T-helper 2 cell (primary cell): ENCODE measurements at regions not wholly inside any gene's neighbourhood (a gene's known extent, or its start where the extent isn't known, plus 50 kb on each side); places are given as distances from the start of the nearest gene placed in this dataset.

ENCODE experiments used
- DNase-seq, 5 experiments: peaks; one replicate each; pipeline versions ENCODE4 v3.0.0 to v3.0.0-alpha.2; 2012 to 2022

DNA sequence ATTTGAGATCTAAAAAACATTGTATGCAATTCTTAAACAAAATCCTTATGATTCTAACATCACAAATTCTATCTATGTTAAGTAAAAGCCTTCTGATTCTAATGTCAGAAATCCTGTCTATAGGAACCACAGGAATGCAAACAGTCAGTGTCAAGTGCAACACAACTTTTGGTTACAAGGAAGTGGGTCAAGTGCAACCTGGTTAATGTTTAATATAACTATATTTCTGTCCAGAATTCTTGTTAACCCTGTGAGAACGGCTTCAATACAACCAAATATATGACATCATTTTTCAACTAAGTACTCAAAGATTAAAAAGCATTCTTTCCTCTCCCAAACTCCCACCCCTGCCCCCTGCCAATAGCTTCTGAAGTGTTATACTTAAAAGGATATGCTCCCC, 107.9 kb upstream of the PLEKHA5 start:
- DNase-seq: no peak

DNA sequence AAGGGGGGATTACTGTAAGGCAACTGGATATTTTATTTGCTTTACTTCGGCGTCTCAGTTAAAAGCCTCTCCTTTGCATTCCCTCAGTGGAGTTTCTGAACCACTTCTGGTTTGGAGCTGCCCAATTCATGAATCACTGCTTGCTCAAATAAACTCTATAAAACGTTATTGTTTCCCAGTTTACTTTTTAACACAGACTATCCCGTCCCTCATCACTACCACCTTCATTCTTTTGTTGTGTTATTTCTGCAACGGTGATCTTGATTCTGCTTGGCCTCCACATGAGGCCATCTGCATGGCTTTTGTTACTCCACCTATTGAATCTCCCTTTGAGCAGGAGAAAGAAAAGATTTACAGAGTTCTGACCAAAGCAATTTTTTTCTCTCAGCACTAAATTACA, 104.0 kb upstream of the PLEKHA5 start:
- DNase-seq: no peak

DNA sequence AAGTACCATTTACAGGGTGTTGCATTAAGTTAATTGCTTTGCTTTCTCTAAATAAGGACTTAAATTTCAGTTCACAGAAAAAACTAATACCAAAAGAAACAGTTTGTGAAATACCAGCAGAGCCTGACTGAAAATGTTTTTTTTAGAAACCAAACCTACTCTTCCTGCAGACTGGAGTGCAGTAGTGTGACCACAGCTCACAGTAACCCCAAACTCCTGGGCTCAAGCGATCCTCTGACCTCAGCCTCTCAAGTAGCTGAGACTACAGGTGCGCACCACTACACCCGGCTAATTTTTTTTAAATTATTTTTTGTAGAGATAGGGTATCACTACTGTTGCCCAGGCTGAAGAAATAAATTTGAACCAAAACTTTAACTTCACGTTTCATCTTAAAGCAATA, 103.5 kb upstream of the PLEKHA5 start:
- DNase-seq: no peak

DNA sequence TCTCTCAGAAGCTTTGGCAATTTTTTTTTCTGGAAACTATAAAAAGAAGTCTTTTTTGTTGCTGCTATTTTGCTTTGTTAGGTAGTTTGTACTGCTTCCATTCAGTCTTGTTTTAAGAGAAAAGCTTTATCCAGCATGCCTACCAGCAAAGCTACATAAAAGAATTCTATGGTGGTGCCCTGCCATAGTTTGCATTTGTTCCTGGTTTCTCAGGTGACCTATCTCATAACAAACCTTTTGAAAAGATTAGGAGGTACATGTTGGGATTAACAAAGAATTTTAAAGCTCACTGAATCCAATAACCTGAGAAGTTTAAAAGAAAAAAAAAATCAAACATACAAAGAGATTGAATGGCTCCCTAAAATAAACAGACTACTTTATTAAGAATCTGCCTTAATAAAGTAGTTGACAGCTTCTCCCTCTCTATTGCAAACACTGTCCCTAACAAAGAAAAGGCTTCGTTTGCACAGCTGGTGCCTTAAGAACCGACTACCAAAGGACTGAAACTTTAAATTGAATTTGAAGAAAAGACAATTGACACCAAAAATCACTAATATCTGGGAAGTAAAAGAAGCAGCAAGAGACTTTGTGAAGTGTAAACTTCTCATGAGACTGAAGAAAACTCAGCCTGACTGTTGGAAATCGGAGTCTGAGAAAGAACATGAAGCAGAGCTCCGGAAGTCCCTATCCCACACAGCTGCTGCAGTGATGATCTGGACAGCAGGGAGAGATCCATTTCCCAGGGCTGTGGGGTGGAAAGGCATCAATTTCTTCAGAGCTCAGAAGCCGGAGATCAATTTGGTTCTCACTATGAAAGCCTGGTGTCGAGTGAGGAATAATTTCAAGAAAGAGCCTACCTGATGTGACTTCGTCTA, 102.7 kb upstream of the PLEKHA5 start:
- no peak for DNase-seq

DNA sequence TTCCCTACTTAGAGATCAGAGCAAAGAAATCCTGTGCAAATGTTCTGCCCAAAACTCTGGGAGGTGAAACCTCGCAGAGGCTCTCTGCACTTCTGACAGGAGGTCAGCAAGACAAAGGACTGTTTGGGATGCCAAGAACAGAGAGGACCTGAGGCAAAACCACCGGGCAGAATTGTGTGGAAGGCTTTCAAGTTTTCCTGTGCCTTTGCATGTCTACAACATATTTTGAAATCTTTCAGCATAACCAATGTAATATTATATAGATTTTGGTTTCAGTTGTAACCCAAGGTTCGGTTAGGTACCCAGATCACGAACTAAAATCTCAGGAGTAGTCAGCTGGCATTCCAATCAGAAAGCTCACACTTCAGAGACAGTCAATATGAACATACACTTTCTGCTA, 99.4 kb upstream of the PLEKHA5 start:
- DNase-seq: no peak

DNA sequence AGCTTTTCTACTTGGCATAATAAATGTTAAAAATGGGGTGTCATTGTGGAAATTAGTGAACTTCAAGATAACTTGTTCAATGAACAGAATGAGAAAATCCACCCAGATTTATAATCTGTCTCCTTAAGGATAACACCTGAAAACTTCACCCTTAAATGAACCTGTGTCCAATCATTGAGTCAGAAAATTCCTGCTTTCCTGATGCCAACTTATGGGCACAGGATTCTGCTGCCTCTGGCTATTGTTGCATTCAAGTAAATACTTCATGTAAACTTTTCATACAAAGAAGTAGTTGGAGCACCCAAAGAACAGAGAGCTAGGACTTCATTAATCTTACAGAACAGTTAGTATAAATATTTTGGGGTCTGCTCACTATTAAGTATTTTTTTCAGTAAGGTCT, 98.9 kb upstream of the PLEKHA5 start:
- no peak for DNase-seq

DNA sequence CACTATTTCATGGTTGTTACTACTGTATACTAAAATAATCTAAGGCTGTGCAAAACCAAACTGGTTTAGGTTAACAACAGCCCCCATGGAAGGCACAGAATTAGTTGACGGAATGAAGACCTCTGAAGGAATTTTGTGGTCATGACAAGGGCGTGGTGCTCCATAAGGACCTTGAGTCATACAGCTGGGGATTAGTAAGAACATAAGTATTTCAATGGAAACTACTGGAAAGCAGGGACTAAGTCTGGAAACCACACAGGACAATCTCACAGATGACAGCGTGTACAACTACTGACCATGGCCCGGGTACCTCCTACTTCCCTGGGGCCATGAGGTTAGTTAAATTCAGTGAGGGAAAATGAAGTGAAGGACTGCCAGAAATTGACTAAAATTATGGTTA, 98.5 kb upstream of the PLEKHA5 start:
- DNase-seq: no peak

DNA sequence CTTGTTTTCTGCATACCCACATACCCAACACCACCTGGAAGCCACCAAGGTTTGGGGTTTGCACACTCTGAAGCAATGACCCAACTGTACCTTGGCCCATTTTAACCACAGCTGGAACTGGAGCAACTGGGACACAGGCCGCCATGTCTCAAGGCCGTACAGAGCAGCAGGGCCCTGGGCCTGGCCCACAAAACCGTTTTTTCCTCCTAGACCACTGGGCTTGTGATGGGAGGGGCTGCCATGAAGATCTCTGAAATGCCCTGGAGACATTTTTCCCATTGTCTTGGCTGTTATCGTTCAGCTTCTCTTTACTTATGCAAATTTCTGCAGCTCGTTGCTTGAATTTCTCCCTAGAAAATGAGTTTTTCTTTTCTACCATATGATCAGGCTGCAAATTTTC, 96.7 kb upstream of the PLEKHA5 start:
- DNase-seq: no peak

DNA sequence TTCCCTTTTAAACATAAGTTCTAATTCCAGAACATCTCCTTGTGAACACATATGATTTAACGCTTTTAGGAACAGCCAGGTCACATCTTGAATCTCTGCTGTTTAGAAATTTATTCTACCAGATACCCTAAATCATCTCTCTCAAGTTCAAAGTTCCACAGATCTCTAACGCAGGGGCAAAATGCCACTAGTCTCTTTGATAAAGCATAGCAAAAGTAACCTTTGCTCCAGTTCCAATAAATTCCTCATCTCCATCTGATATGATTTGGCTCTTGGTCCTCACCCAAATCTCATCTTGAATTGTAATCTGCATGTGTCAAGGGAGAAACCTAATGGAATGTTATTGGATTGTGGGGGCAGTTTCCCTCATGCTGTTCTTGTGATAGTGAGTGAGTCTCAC, 96.3 kb upstream of the PLEKHA5 start:
- no peak for DNase-seq

DNA sequence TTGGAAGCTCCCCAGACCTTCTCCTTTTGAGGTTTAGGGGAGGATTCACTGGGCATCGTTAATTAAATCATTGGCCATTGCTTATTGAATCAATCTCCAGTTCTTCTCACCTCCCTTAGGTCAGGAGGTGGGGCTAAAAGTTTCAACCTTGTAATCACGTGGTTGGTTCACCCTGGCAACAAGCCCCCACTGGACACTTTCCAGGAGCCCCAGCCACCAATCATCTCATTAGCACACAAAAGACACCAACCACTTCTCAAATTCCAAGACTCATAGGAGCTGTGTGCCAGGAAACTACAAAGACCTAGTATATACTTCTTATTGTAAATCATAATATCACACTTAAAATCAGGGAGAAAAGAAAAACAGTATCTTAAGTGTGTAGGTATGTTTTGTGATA, 94.6 kb upstream of the PLEKHA5 start:
- no peak for DNase-seq

DNA sequence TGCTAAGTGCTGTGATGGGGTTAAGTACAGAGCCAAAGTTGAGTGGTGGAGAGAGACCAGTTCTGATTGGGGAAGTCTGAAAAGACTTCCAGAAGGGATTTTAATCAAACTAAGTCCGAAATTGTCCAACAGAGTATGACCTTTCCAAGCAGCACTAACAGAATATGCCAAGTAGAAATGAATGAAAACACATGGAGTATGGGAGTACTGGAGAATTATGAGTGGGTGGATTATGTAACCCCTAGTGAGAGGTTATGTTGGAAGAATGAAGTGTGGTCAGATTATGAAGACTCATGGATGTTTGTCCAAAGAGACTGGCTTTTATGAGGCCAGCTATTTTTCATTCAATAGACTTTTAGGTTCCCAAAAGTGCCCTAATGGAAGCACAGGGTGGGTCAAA, 94.0 kb upstream of the PLEKHA5 start:
- no peak for DNase-seq

DNA sequence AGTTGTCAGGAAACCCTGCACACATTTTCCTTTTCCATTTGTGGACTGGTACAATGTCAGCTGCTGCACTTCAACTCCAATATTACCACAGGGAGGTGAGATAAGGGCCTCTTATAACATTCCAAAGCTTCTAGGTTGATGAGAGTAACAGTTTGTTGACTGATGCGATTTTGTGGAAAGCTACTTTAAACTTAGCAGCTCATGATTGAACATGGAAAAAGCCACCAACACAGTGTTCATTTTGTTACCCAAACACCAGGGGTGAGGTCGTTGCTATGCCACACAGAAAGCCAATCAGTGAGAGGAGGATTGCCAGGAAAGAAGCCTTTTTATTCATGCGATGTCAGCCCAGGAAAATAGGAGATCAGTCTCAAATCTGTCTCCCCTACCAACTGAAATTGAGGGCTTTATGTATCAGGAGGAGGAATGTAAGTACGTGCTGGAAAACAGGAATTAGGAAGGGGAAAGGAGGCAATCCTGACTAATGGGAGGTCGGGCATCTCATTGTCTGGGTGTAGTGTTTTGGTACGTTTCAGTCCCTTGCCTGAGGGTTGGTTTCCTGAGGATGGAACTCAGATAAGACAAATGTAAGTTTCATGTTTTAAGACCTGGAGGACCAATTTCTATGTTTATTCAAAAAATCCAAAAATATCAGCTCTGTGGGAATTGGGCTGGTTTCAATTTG, 92.7 kb upstream of the PLEKHA5 start:
- DNase-seq: no peak

DNA sequence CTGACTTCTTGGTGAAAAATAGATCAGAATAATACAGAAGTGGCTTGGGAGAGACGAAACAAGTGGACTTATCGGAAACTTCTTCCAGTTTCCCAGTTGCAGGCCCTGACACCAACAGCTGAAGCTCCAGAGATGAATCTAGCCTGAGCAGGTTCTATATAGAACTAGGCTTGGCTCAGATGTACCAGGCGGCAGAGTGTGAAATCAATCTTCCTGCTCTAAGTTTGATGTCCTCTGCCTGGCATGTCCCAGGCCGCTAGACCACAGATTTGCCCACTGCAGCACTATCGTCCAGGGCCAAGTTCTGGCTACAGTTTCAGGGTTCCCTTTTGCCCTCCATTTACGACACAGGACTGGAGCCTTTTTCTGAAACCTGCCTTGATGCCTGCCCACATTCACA, 91.3 kb upstream of the PLEKHA5 start:
- DNase-seq: no peak

DNA sequence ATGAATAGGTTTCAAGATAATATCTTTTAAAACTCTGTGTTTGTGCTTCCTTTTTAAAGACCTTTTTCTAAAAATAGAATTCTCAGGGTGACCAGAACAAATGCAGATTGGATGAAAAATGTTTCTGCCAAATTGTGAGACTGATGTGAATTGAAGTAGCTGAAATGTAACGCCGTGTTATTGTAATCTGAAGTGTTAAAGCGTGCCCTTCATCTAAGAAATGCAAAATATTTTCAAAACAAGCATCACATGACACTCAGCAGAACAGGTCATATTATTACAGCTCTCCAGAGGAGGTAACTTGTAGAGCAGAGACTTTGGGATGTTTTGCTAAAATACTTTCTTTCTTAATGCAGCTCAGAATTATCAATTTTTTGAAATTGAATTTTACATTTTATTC, 90.0 kb upstream of the PLEKHA5 start:
- no peak for DNase-seq

DNA sequence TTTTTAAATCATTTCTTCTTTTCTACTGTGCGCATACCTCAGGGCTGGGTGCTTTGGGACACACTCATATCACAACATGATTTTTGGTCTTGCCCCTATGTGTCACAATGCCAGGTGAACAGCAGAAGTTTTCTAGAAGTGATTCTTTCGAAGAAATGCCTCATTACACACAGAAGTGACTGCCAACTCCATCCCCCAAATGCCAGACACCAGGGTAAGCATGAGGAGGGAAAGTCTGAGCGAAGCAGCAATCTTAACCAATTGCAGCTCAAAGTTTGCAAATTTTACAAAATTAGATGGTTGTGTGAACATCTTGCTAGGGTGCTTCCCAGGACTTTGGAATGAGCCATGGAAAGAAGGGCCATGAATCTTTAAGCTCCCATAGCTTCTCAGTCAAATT, 87.3 kb upstream of the PLEKHA5 start:
- DNase-seq: no peak

DNA sequence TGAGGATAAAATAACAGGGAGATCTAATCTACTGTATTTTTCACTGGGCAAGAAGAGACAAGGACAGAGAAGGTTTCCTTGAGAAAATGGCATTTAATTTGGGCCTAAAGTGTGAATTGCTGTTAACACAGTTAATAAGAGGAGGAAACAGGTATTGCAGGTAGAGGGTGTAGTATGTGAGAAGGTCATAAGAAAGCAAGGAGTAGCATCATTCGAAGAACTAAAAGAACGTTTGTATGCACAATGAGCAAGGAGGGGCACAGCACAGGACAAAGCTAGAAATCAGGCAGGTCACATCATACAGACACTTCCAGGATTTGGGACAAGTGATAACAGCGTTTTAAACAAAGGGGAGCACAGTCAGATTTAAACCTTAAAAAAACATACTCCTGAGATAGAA, 85.1 kb upstream of the PLEKHA5 start:
- DNase-seq: no peak

DNA sequence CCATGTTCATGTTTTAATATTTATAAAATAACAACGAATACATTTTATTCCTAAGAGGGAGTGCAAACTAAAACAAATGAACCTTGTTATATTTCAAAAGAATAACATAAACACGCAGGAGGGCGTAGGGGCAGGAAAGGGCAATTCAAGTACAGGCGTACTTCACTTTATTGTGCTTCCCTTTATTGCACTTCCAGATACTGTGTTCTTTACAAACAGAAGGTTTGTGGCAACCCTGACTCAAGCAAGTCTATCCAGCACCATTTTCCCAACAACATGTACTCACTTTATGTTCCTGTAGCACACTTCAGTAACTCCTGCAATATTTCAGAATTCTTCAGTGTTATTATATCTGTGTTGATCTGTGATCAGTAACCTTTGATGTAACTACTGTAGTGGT, 84.6 kb upstream of the PLEKHA5 start:
- no peak for DNase-seq

DNA sequence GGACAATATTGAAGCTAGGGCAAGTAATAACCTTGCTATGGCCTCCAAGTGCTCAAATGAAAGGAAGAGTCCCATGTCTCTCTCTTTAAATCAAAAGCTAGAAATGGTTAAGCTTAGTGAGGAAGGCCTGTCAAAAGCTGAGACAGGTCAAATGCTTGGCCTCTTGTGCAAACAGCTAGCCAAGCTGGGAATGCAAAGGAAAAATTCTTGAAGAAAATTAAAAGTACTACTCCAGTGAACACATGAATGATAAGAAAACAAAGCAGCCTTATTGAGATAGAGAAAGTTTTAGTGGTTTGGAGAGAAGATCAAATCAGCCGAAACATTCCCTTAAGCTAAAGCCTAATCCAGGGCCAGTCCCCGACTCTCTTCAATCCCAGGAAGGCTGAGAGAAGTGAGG, 84.1 kb upstream of the PLEKHA5 start:
- DNase-seq: no peak

DNA sequence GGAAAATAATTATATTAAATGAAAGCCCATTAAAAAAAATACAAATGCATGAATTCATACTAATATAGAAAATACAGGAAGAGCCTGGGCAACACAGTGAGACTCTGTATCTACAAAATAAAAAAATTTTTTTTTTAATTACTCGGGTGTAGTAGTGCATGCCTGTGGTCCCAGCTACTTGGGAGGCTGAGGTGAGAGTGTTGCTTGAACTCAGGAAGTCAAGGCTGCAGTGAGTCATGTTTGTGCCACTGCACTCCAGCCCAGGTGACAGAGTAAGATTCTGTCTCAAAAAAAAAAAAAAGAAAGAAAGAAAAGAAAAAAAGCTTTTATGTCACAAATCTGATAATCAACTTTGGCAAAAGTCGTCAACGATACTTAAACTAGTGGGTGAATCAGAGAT, 80.6 kb upstream of the PLEKHA5 start:
- DNase-seq: peak in 2 of 5 experiments; percentile 31 to 38

DNA sequence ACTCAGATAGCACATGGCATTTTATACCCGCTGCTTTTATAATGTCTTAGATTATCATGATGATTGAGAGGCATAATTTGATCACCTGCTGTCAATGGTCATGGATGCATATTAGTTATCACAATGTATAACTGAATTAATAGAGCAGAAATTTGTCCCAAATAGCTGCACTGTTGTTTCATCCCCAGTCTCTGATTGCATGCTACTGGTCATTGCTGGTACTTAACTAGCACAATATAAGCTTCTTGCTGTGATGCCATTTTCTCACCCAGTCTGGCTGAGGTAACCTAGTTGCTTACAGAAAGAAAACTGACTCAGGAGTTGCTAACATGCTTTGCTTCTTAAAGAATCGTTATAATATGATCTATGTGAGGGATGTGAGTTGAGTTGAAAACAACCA, 76.8 kb upstream of the PLEKHA5 start:
- DNase-seq: no peak

DNA sequence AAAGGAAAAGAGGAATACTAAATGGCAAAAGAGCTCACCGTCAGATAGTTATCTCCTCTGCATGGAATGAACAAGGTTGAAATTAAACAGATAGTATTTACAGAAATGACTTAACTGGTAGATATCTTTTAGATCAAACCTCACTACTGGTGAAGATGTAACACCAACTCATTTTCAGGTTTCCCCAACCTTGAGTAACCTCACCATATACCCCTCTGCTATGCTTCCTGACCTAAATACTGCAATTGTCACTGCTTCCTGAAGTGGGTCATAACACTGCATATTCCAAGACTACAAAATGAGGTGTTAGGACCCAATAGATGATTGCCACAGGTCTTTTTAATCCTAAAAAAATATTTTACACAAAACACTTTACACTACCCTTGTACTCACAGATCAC, 76.3 kb upstream of the PLEKHA5 start:
- peak in 2 of 5 experiments; percentile 27 to 48 for DNase-seq

DNA sequence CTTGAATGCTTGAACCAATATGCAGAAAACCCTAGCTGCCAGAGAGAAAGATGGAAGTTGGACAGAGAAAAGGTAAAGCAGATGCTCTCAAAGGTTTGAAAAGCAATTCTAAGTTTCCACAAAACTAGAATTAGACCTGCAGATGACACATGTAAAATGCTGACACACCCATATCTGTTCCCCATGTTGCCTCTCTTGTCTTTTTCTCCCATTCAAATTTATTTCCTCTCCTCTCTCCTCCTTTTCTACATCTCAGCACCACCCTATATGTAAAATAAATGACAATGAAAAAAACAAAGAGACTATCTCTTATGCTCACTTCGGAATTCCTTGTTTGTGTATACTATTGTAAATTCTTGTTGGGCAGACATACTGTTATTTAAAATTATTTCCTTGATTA, 75.5 kb upstream of the PLEKHA5 start:
- no peak for DNase-seq

DNA sequence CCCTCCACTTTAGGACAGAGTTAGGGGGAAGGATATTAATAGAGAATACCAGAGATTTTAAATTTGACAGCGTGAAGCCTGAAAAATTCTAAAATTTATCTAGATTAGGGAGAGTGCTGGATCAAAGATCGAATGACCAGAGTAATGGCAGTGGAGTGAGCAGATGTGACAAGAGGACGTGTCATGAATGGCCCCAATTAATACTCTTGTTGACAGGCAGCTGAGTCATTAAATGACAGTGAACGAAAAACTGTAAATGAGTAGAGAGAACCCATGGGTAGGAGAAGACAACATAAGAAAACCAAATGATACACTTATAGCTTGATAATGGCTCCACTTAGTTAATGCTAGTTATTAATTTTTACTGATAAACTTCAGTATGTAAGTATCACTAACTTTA, 73.9 kb upstream of the PLEKHA5 start:
- DNase-seq: no peak

DNA sequence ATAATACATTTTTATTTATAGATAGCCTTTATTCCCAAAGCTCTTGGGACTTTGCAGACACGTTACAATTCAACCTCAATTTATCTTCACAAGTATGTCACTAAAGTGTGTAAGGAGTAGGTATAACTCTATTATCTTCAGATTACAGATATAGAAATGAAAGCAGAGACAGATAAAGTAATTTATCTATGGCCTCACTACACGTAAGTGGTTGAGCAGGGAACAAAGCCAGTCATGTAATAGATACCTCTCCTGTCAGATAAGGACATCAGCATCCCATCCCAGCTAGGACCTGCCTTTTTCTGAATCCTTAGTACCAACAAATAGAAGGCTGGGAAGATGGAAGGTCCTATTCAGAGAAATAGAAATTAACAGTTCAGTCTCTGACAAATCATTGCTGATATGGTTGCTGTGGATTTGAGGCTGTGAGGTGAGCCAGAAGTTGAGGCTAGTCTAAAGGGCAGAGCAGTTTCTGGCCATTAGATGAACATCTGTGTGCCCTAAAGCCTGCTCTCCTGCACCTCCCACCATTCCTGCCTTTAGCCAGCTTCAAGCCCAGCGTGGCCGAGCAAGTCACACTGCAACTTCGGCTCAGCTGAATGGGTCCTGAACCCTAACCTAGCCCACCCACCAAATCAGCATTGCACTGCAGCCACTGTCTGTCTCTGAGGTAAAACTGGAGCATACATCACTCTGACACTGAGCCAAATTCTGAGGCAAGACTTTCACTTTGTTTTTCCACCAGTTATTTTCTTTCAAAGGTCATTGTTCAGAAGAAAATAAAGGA, 71.1 kb upstream of the PLEKHA5 start:
- no peak for DNase-seq
